B cell (primary cell): ENCODE measurements at regions not wholly inside any gene's neighbourhood (a gene's known extent, or its start where the extent isn't known, plus 50 kb on each side); places are given as distances from the start of the nearest gene placed in this dataset.

Experiments used
- ATAC-seq: fragments of 200-7000 bp; cut with Tn5 transposase; one replicate; pipeline ENCODE4 v1.10.0; 2021; ENCODE audit warnings: low read depth, mild to moderate bottlenecking, moderate number of reproducible peaks, moderate library complexity
- CTCF ChIA-PET: fragments of 350-600 bp; sonication (Branson Sonifier 250); formaldehyde crosslinking; loops from one replicate; lab custom pipeline; 2021; ENCODE audit warnings: antibody characterized with exemption, inconsistent platforms; lab: Charles Lee
- POLR2A ChIA-PET: fragments of 350-600 bp; sonication (Branson Sonifier 250); formaldehyde crosslinking; loops from one replicate; lab custom pipeline; 2021; ENCODE audit warnings: antibody characterized with exemption; lab: Charles Lee
- DNase-seq: peaks from one replicate; pipeline ENCODE4 v3.0.0; 2013
- H2AFZ ChIP-seq: 2 replicates; pipeline ENCODE4 v1.6.1; 2012; ENCODE audit warnings: mild to moderate bottlenecking, low read depth, low read length; ENCODE audit not compliant: insufficient read depth, poor library complexity, severe bottlenecking
- H3K27ac ChIP-seq, 2 donors: 1 replicate in 1 of 2; 2 replicates in 1 of 2; pipeline ENCODE4 v1.5.1; 2012 to 2013; ENCODE audit warnings: low read length in 2 of 2, mild to moderate bottlenecking in 2 of 2, moderate library complexity in 1 of 2
- H3K27me3 ChIP-seq, 4 experiments: fragments of 200-600 bp in 1 of 4; sonication (generic) in 1 of 4; replicated peaks in 1 of 4; 1 replicate in 2 of 4; 2 replicates in 2 of 4; pipeline versions ENCODE4 v1.6.1 to v1.7.0; 2013 to 2016; ENCODE audit warnings: low read length in 3 of 4, mild to moderate bottlenecking in 2 of 4, mixed read lengths in 1 of 4, moderate library complexity in 1 of 4; ENCODE audit not compliant: insufficient read depth in 4 of 4, control insufficient read depth in 3 of 4; ENCODE audit errors: control extremely low read depth in 1 of 4
- H3K36me3 ChIP-seq, 2 experiments: replicated peaks in 1 of 2; 1 replicate in 1 of 2; 2 replicates in 1 of 2; pipeline versions ENCODE4 v1.6.1 to v1.7.1; 2013; ENCODE audit warnings: low read length in 1 of 2; ENCODE audit not compliant: insufficient read depth in 2 of 2, control insufficient read depth in 1 of 2; ENCODE audit errors: control extremely low read depth in 1 of 2, extremely low read depth in 1 of 2
- H3K4me1 ChIP-seq, 2 donors: fragments of 200-600 bp in 1 of 2; sonication (generic) in 1 of 2; 1 replicate in 1 of 2; 2 replicates in 1 of 2; pipeline versions ENCODE4 v1.5.1 to v1.6.1; 2013 to 2017; ENCODE audit warnings: low read length in 2 of 2; ENCODE audit not compliant: control insufficient read depth in 2 of 2, insufficient read depth in 2 of 2
- H3K4me2 ChIP-seq: replicated peaks from 2 replicates; pipeline ENCODE3; 2012; ENCODE audit warnings: mild to moderate bottlenecking, low read depth, low read length; ENCODE audit not compliant: poor library complexity, severe bottlenecking
- H3K4me3 ChIP-seq, 5 experiments: fragments of 200-600 bp in 1 of 5; sonication (generic) in 1 of 5; 1 replicate in 3 of 5; 2 replicates in 2 of 5; pipeline versions ENCODE4 v1.5.1 to v1.7.0; 2011 to 2016; ENCODE audit warnings: low read length in 4 of 5, mild to moderate bottlenecking in 4 of 5, low read depth in 2 of 5, control low read depth in 1 of 5, moderate library complexity in 1 of 5; ENCODE audit not compliant: insufficient read depth in 1 of 5; ENCODE audit errors: control extremely low read depth in 1 of 5, extremely low read depth in 1 of 5
- H3K79me2 ChIP-seq: fragments of 200-600 bp; sonication (generic); one replicate; pipeline ENCODE4 v1.6.0; 2016; ENCODE audit warnings: low read length; ENCODE audit not compliant: control insufficient read depth, insufficient read depth
- H3K9ac ChIP-seq: fragments of 200-600 bp; sonication (generic); 2 replicates; pipeline ENCODE4 v1.6.1; 2017; ENCODE audit warnings: mild to moderate bottlenecking, low read length, moderate library complexity
- H3K9me3 ChIP-seq, 3 donors: one replicate each; pipeline versions ENCODE4 v1.6.1 to v1.7.1; 2013; ENCODE audit warnings: low read length in 2 of 3; ENCODE audit not compliant: control insufficient read depth in 2 of 3, insufficient read depth in 1 of 3; ENCODE audit errors: control extremely low read depth in 1 of 3
- H4K20me1 ChIP-seq: 2 replicates; pipeline ENCODE4 v1.6.0; 2012; ENCODE audit warnings: mild to moderate bottlenecking, low read length; ENCODE audit not compliant: insufficient read depth, control insufficient read depth, poor library complexity, severe bottlenecking
- H3K27ac Mint-ChIP-seq: one replicate; pipeline ENCODE4 v1.8.0; 2021; ENCODE audit warnings: mixed read lengths
- H3K27me3 Mint-ChIP-seq: one replicate; pipeline ENCODE4 v1.8.0; 2021; ENCODE audit warnings: mixed read lengths
- H3K4me1 Mint-ChIP-seq: one replicate; pipeline ENCODE4 v1.8.0; 2021; ENCODE audit warnings: mixed read lengths
- H3K4me3 Mint-ChIP-seq: one replicate; pipeline ENCODE4 v1.8.0; 2021; ENCODE audit warnings: mixed read lengths
- H3K9me3 Mint-ChIP-seq: one replicate; pipeline ENCODE4 v1.8.0; 2022; ENCODE audit warnings: mixed read lengths; ENCODE audit not compliant: insufficient read depth
- EZH2 ChIP-seq: IDR thresholded peaks from 2 replicates; pipeline ENCODE4 v1.6.1; 2012; ENCODE audit warnings: borderline replicate concordance, low read depth, mild to moderate bottlenecking, moderate library complexity, low read length; ENCODE audit not compliant: insufficient read depth, poor library complexity, severe bottlenecking
- WGBS: methylation state at CpG from one replicate; pipeline ENCODE4 v1.1.5; 2013; ENCODE audit warnings: missing lambda C conversion rate; ENCODE audit not compliant: insufficient coverage; 5-methylcytosine and 5-hydroxymethylcytosine counted together
- intact Hi-C: fragments of 100-400 bp; cut with micrococcal nuclease; formaldehyde crosslinking; loops from one replicate; pipeline ENCODE4 v1.10.0; 2022
- TF ChIP-seq, protein P1 (sequence below): fragments of 200-600 bp; IDR thresholded peaks from one replicate; pipeline ENCODE4 v1.8.0; 2022; ENCODE audit warnings: antibody characterized with exemption, mild to moderate bottlenecking

DNA sequence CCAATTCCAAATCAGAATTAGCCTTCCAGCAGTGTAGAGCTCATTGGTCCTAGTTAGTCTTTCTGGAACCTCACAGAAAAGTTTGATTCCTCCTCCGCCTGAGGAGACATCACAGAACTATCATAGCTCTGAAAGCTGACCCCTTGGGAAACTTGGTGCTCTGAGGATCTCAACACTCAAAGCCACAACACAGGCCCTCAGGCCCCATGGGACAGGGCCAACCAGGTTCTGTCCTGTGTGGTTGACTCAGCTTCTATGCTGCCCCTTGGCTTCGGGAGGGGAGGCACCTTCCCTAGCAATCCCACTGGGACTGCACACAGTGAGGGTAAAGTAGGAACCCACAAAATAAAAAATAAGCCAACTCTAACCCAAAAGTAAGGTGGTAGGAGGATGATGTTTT, 237.5 kb upstream of the ECI2 start:
- Histone ChIP-seq H3K27ac (no peak overlapping the region), H3K4me1 (no peaks in the 10 kb centered on the region), H3K27me3 (no peaks in the 10 kb centered on the region), H3K9ac (no peak overlapping the region), H4K20me1 (no peaks in the 10 kb centered on the region), H3K4me2 (no peak overlapping the region), H3K9me3 (no peaks in the 10 kb centered on the region), H2AFZ (no peak overlapping the region), H3K36me3 (no peaks in the 10 kb centered on the region), H3K79me2 (no peaks in the 10 kb centered on the region), H3K4me3 (no peak overlapping the region)
- TF ChIP-seq EZH2, result no peak
- TF ChIP-seq, protein P1, sequence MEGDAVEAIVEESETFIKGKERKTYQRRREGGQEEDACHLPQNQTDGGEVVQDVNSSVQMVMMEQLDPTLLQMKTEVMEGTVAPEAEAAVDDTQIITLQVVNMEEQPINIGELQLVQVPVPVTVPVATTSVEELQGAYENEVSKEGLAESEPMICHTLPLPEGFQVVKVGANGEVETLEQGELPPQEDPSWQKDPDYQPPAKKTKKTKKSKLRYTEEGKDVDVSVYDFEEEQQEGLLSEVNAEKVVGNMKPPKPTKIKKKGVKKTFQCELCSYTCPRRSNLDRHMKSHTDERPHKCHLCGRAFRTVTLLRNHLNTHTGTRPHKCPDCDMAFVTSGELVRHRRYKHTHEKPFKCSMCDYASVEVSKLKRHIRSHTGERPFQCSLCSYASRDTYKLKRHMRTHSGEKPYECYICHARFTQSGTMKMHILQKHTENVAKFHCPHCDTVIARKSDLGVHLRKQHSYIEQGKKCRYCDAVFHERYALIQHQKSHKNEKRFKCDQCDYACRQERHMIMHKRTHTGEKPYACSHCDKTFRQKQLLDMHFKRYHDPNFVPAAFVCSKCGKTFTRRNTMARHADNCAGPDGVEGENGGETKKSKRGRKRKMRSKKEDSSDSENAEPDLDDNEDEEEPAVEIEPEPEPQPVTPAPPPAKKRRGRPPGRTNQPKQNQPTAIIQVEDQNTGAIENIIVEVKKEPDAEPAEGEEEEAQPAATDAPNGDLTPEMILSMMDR, result no peak
- ChIA-PET POLR2A (no interaction called here), CTCF (no interaction called here)
- Mint-ChIP-seq H3K27me3 (peaks cover 30% of the 10 kb centered on the region), H3K4me3 (no peak overlapping the region), H3K27ac (no peak overlapping the region), H3K9me3 (no peaks in the 10 kb centered on the region), H3K4me1 (no peaks in the 10 kb centered on the region)
- 27% methylated on average over 1 of the region's 2 CpGs for WGBS
- intact Hi-C loops, result no loop called here
- DNase-seq (no peak), ATAC-seq (no peak)

DNA sequence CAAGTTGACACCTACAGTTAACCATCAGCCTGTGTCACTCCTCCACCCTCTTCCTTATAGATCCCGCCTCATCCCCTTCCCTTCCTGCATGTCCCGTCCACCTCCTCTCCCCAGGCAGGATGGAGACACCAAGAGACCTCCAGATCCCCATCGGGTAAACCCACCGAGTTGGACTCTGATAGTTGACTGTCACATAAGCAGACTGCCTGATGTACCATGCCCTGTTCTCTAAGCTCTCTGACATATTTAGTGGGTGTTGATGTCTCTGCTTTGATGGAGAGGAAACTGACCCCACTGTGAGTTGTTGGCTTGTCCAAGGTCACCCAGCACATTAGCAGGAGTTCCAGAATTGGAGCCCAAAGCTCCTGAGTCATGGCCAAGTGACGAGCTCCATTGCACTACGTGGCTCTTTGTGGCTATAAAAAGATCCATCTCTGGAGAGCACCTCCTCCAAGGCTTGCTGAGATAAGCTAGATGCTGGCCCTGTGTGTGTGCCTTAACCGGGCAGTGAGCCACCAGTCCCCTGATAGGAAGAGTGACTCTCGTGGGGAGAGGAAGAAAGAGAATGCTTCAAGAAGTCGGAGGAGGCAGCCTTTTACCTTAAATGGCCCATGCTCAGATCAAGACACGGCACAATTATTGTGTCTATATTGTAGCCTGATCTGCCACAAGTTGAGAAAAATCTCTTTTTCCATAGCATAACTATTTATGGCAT, 236.0 kb upstream of the ECI2 start:
- Histone ChIP-seq H3K27me3 (peaks cover 0 to 4% (median 0%) of the 10 kb centered on the region in 4 experiments), H4K20me1 (no peaks in the 10 kb centered on the region), H3K79me2 (no peaks in the 10 kb centered on the region), H2AFZ (no peak overlapping the region), H3K36me3 (no peaks in the 10 kb centered on the region), H3K4me1 (no peaks in the 10 kb centered on the region), H3K27ac (no peak overlapping the region), H3K4me3 (no peak overlapping the region), H3K9ac (no peak overlapping the region), H3K4me2 (no peak overlapping the region), H3K9me3 (no peaks in the 10 kb centered on the region)
- no peak overlapping the region for H3K4me3 Mint-ChIP-seq
- H3K27me3 Mint-ChIP-seq, result peaks cover 33% of the 10 kb centered on the region
- TF ChIP-seq EZH2, result no peak
- TF ChIP-seq, protein P1, result no peak
- WGBS, result 93% methylated on average over 7 of the region's 10 CpGs
- no peaks in the 10 kb centered on the region for H3K9me3 Mint-ChIP-seq
- no peak for DNase-seq
- H3K27ac Mint-ChIP-seq, result no peak overlapping the region
- no peak for ATAC-seq
- POLR2A ChIA-PET, result no interaction called here
- H3K4me1 Mint-ChIP-seq, result no peaks in the 10 kb centered on the region
- CTCF ChIA-PET, result no interaction called here
- intact Hi-C loops, result no loop called here
